PC-3 (cell line): ENCODE measurements at regions not wholly inside any gene's neighbourhood (a gene's known extent, or its start where the extent isn't known, plus 50 kb on each side); places are given as distances from the start of the nearest gene placed in this dataset.

Experiments
- EZH2 ChIP-seq: fragments of 300-600 bp; sonication (generic); IDR thresholded peaks from one replicate; pipeline ENCODE4 v1.6.1; 2017; ENCODE audit warnings: antibody characterized with exemption, mild to moderate bottlenecking, low read length; ENCODE audit not compliant: unreplicated experiment
- EZH2phosphoT487 ChIP-seq: fragments of 300-600 bp; sonication (generic); IDR thresholded peaks from 2 replicates; pipeline ENCODE4 v1.6.1; 2018; ENCODE audit warnings: mild to moderate bottlenecking, antibody characterized with exemption, low read length, borderline replicate concordance
- TF ChIP-seq, protein P1 (sequence below): fragments of 300-600 bp; sonication (generic); conservative IDR thresholded peaks from 2 replicates; pipeline ENCODE4 v1.5.1; 2017; ENCODE audit warnings: antibody characterized with exemption, low read depth, mild to moderate bottlenecking, low read length

- TF ChIP-seq, protein P1, sequence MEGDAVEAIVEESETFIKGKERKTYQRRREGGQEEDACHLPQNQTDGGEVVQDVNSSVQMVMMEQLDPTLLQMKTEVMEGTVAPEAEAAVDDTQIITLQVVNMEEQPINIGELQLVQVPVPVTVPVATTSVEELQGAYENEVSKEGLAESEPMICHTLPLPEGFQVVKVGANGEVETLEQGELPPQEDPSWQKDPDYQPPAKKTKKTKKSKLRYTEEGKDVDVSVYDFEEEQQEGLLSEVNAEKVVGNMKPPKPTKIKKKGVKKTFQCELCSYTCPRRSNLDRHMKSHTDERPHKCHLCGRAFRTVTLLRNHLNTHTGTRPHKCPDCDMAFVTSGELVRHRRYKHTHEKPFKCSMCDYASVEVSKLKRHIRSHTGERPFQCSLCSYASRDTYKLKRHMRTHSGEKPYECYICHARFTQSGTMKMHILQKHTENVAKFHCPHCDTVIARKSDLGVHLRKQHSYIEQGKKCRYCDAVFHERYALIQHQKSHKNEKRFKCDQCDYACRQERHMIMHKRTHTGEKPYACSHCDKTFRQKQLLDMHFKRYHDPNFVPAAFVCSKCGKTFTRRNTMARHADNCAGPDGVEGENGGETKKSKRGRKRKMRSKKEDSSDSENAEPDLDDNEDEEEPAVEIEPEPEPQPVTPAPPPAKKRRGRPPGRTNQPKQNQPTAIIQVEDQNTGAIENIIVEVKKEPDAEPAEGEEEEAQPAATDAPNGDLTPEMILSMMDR = no peak
- TF ChIP-seq EZH2 (no peak), EZH2phosphoT487 (no peak)
Measured at GRCh38 chr18:76255070-76255683, 239.9 kb downstream of the ZNF516 start.
